ENCODE measurements at regions not wholly inside any gene's neighbourhood (a gene's known extent, or its start where the extent isn't known, plus 50 kb on each side); places are given as distances from the start of the nearest gene placed in this dataset.

DNA sequence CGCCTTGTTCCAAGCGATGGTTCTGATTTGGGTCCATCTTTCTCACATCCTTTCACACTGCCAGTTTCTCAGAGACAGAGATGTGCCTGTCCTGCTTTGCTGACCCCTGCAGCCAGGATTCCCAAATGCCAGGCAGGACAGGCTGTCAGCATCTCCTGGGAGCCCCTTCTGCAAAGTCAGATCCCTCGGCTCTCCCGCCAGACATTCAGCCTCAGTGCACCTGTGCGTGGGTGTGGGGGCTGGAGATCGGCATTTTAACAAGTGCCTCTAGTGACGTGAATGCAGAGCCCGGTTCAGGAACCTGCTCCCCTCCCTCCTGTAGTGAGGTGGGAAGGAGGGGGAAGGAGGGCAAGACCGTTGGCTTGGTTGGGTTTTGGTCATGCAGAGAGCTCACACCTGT, 108.9 kb upstream of the FGF3 start:
- H3K4me3 Mint-ChIP-seq = no peak overlapping the region
- ATAC-seq (replicated peaks; ENCODE audit: extremely low read depth, poor library complexity, severe bottlenecking) (no peak), DNase-seq (ENCODE audit: low spot score in 2 of 2) (no peak)
- peaks cover 81% of the 10 kb centered on the region for H3K27me3 Mint-ChIP-seq
- no peaks in the 10 kb centered on the region for H3K4me1 Mint-ChIP-seq
- peaks cover 1% of the 10 kb centered on the region for H3K36me3 Mint-ChIP-seq (ENCODE audit: insufficient read depth)
- H3K9me3 Mint-ChIP-seq = no peaks in the 10 kb centered on the region
- no peak overlapping the region for H3K27ac Mint-ChIP-seq (ENCODE audit: low read depth)

DNA sequence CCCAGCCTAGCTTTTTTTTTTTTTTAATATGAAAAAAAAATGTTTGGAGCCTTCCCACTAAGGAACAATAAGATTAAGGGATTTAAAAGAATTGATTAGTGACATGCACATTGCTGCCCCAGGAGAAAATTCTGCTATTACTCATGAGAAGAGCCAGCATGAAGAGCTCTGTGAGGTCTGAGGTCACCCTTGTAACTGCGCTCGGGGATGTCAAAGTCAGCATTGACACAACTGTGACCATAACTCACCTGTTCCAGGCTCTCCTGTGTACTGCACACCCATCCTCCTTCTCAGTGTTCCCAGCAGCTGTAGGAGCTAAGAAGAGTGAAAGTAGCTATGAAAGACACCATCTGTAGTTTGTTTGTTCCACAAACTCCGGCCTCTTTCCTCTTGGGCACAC, 109.8 kb upstream of the FGF3 start:
- peaks cover 1% of the 10 kb centered on the region for H3K36me3 Mint-ChIP-seq (ENCODE audit: insufficient read depth)
- peaks cover 81% of the 10 kb centered on the region for H3K27me3 Mint-ChIP-seq
- DNase-seq (ENCODE audit: low spot score in 2 of 2) (no peak), ATAC-seq (replicated peaks; ENCODE audit: extremely low read depth, poor library complexity, severe bottlenecking) (no peak)
- H3K9me3 Mint-ChIP-seq = no peaks in the 10 kb centered on the region
- no peak overlapping the region for H3K27ac Mint-ChIP-seq (ENCODE audit: low read depth)
- H3K4me3 Mint-ChIP-seq = no peak overlapping the region
- no peaks in the 10 kb centered on the region for H3K4me1 Mint-ChIP-seq

DNA sequence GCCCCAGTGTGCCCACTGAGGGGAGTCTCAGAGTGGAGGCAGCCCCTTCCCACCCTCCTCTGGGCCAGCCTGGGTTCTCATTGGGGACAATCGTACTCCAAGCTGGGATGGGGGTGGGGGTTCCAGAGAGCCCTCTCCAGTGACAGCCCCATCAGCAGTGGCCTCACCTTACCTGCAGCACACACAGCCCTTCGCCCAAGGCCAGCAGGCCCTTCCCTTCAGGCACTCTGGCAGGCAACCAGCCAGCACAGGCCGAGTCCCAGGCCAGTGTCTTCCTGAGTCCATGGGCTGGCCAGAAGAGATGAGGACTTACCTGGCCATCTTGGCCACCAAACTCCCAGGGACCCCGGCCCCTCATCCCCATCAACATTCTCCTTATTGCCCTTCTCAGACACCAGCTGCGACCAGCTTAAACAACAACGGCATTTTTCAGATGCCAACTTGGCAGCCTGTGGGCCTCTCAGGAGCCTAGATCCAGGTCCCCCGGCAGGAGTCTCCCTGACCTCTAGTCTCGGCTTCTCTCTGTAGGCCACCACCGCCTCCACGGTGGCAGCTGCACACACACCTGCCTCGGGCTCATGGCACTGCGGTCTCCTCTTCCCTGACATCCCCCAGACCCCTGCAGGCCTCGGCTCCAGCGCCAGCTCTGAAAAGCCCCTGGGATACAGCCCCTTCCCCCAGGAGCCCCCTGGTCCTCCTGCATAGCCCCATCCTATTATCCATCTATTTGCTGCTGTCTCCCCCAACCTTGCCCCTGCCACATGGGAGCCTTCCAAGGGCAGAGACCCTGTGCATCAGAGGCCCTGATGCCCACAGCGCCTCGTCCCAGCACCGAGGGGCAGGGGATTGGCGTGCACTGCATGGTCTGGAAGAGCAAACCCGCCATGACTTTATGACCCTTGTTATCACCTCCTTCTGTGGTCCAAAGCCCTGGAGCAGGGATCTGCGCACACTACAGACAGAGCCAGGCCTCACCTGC, 111.2 kb upstream of the FGF3 start:
- peaks cover 1% of the 10 kb centered on the region for H3K36me3 Mint-ChIP-seq (ENCODE audit: insufficient read depth)
- no peak overlapping the region for H3K4me3 Mint-ChIP-seq
- H3K27me3 Mint-ChIP-seq = peaks cover 81% of the 10 kb centered on the region
- no peak for DNase-seq (ENCODE audit: low spot score in 2 of 2)
- no peak overlapping the region for H3K27ac Mint-ChIP-seq (ENCODE audit: low read depth)
- no peaks in the 10 kb centered on the region for H3K9me3 Mint-ChIP-seq
- no peak for ATAC-seq (replicated peaks; ENCODE audit: extremely low read depth, poor library complexity, severe bottlenecking)
- no peaks in the 10 kb centered on the region for H3K4me1 Mint-ChIP-seq

DNA sequence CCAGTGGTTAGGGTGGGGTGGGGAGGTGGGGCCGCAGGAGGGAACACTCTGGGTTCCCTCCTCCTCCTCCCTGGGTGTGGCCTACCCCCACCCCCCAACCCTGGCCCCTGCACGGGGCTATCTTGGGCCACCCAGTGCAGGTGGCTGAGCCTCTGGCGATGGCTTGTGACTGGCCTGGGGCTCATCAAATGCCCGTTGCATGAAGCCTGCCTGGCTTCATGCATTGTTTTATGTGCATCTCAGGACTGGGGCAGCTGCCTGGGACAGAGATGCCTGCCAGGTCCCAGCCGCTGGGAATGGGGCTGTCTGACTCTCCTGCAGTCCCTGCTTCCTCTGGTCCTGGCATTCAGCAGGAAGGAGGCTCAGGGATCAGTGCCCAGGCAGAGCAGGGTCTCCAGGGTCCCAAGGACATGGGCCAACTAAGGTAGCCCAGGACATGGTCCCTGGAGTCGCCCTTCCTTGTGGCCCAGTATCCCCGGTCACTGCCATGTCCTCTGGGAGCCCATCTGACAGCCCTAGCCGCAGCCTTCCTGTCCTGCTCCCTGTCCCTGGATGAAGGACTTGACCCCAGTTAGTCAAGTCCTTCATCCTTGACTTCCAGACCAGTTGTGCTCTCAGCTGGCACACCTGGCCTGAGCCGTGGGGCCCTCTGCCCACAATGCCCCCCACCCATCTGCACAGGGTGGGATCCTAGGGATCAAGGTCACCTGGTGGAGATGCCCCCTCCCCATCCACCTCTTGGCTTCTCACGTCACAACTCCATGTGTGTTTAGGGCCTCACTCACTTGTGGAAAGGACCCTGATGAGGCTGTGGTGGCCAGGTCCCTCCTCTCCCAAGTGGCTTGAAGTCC, 112.1 kb upstream of the FGF3 start:
- Mint-ChIP-seq H3K27ac (ENCODE audit: low read depth) (no peak overlapping the region), H3K4me3 (no peak overlapping the region), H3K9me3 (no peaks in the 10 kb centered on the region), H3K4me1 (no peaks in the 10 kb centered on the region), H3K36me3 (ENCODE audit: insufficient read depth) (peaks cover 1% of the 10 kb centered on the region), H3K27me3 (peaks cover 75% of the 10 kb centered on the region)
- no peak for DNase-seq (ENCODE audit: low spot score in 2 of 2)
- no peak for ATAC-seq (replicated peaks; ENCODE audit: extremely low read depth, poor library complexity, severe bottlenecking)

DNA sequence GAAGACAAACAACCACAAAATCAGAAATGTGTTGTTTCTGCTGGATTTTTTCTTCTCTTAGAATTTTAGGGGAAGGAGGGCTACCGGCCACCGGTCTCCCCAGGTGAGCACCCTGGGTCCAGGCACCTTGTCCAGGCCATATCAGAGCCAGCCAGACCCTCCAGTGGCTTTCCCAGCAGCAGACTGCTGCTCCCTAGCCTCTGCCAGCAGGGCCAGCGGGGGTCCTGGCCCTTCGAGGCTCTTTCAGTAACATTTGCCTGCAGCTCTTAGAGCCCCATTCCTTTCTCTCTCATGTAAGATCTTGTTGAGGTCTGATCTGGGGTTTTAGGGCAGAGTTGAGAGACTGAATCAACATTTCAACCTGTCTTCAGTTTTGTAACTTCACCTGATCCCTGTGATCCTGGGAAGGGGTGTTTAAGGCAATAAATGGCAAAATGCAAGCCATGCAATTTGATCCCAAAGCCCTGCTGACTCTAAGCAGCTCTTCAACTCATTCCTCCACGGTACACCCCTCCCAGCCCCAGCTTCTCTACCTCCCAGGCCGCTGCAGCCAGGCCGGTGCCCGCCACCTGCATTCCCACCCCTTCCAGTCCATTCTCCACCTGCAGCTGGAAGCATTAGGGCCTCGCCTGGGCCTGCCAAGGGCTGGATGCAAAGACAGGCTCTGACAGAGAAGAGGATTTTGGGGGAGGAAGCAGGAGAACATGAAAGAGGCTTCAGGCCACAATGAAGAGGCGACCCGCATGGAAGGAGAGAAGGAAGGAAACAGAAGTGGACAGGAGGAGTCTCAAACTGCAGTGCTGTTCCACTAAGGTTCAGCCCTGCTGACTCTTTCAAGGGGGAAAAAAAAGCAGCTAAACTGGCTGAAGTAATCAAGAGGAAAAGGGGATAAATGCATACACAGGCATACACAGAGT, 113.0 kb upstream of the FGF3 start:
- ATAC-seq (replicated peaks; ENCODE audit: extremely low read depth, poor library complexity, severe bottlenecking) = no peak
- no peaks in the 10 kb centered on the region for H3K36me3 Mint-ChIP-seq (ENCODE audit: insufficient read depth)
- peaks cover 65% of the 10 kb centered on the region for H3K27me3 Mint-ChIP-seq
- no peaks in the 10 kb centered on the region for H3K4me1 Mint-ChIP-seq
- DNase-seq (ENCODE audit: low spot score in 2 of 2) = no peak
- H3K4me3 Mint-ChIP-seq = no peak overlapping the region
- no peak overlapping the region for H3K27ac Mint-ChIP-seq (ENCODE audit: low read depth)
- H3K9me3 Mint-ChIP-seq = no peaks in the 10 kb centered on the region

DNA sequence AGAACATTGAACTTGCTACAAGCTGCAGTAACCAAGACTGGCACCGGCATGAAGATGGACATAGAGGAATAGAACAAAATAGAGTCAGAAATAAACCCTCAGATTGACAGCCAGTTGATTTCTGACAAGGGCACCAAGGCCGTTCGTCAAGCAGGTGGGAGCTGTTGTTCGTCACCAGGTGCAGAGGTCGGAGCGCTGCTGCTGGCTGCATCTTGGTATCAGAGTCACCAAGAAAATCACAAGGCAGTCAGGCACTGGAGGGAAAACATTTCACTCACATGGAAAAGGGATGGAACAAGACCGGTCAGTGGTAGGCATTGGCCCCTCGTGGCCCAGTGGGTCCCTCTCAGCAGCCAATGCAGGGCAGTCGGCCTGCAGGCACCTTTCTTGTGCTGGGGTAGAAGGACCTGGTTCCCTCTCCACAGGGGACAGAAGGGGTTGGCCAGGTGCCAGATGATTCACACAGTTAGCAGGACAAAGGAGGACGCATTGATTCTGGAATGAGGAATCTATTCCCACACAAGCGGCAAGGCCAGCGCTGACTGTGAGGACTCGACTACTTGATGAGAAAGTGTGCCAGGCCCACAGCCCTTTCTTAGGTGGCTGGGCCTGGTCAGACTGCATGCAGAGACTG, 115.8 kb upstream of the FGF3 start:
- Mint-ChIP-seq H3K4me1 (no peaks in the 10 kb centered on the region), H3K36me3 (ENCODE audit: insufficient read depth) (no peaks in the 10 kb centered on the region), H3K9me3 (no peaks in the 10 kb centered on the region), H3K27me3 (peaks cover 64% of the 10 kb centered on the region), H3K4me3 (no peak overlapping the region), H3K27ac (ENCODE audit: low read depth) (no peak overlapping the region)
- DNase-seq (ENCODE audit: low spot score in 2 of 2) = no peak
- no peak for ATAC-seq (replicated peaks; ENCODE audit: extremely low read depth, poor library complexity, severe bottlenecking)

DNA sequence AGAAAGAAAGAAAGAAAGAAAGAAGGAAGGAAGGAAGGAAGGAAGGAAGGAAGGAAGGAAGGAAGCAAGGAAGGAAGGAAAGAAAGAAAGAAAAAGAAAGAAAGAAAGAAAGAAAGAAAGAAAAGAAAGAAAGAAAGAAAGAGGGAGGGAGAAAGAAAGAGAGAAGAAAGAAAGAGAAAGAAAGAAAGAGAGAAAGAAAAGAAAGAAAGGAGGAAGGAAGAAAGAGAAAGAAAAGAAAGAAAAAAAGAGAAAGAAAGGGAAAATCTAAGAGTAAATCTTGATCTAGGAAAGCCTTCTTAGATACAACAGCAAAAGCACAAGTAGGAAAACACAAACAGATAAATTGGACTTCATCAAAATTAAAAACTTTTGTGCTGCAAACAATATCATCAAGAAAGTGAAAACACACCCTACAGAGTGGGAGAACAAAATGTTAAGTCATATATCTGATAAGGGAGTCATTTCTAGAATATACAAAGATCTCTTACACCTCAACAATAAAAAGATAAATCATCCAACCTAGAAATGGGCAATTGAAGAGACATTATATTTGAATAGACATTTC, 116.8 kb upstream of the FGF3 start:
- no peak for DNase-seq (ENCODE audit: low spot score in 2 of 2)
- H3K27me3 Mint-ChIP-seq = peaks cover 65% of the 10 kb centered on the region
- H3K36me3 Mint-ChIP-seq (ENCODE audit: insufficient read depth) = no peaks in the 10 kb centered on the region
- no peak overlapping the region for H3K27ac Mint-ChIP-seq (ENCODE audit: low read depth)
- H3K4me3 Mint-ChIP-seq = no peak overlapping the region
- H3K9me3 Mint-ChIP-seq = no peaks in the 10 kb centered on the region
- no peaks in the 10 kb centered on the region for H3K4me1 Mint-ChIP-seq
- ATAC-seq (replicated peaks; ENCODE audit: extremely low read depth, poor library complexity, severe bottlenecking) = no peak

DNA sequence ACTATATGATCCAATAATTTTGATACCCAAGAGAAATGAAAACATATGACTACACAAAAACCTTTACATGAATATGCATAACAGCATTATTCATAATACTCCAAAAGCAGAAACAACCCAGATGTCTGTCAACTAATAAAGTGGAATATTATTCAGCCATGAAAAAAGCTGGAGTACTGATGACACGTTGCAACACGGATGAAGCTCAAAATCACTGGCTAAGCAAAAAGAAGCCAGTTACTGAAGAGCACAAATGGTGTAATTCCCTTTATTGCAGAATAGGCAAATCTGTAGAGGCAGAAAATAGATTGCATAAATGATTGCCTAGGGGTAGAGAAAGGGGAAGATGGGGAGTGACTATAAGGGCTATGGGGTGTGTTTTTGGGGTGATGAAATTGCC, 117.6 kb upstream of the FGF3 start:
- no peak overlapping the region for H3K27ac Mint-ChIP-seq (ENCODE audit: low read depth)
- no peak for DNase-seq (ENCODE audit: low spot score in 2 of 2)
- no peaks in the 10 kb centered on the region for H3K36me3 Mint-ChIP-seq (ENCODE audit: insufficient read depth)
- no peaks in the 10 kb centered on the region for H3K4me1 Mint-ChIP-seq
- H3K9me3 Mint-ChIP-seq = no peaks in the 10 kb centered on the region
- no peak overlapping the region for H3K4me3 Mint-ChIP-seq
- ATAC-seq (replicated peaks; ENCODE audit: extremely low read depth, poor library complexity, severe bottlenecking) = no peak
- H3K27me3 Mint-ChIP-seq = peaks cover 66% of the 10 kb centered on the region

DNA sequence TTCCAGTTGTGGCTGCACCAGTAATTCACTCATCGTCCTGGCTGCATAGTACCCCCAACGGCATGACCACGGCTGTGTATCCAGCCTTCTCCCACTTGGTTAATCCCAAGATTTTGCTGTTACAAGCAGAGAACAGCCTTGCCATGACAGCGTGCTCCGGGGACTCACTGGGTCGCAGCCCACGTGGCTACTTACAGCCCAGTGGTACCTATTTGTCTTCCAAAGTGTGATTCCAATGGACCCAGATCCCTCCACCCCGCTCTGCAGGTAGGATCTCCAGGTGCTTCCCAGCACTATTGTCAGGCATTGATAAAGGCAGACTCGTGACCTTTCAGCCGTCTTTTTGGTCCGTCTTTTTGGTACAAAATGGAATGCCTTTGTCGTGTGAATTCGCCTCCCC, 119.0 kb upstream of the FGF3 start:
- Mint-ChIP-seq H3K36me3 (ENCODE audit: insufficient read depth) (no peaks in the 10 kb centered on the region), H3K9me3 (no peaks in the 10 kb centered on the region), H3K4me3 (no peak overlapping the region), H3K27ac (ENCODE audit: low read depth) (no peak overlapping the region), H3K27me3 (peaks cover 64% of the 10 kb centered on the region), H3K4me1 (no peaks in the 10 kb centered on the region)
- DNase-seq (ENCODE audit: low spot score in 2 of 2) = no peak
- ATAC-seq (replicated peaks; ENCODE audit: extremely low read depth, poor library complexity, severe bottlenecking) = no peak

DNA sequence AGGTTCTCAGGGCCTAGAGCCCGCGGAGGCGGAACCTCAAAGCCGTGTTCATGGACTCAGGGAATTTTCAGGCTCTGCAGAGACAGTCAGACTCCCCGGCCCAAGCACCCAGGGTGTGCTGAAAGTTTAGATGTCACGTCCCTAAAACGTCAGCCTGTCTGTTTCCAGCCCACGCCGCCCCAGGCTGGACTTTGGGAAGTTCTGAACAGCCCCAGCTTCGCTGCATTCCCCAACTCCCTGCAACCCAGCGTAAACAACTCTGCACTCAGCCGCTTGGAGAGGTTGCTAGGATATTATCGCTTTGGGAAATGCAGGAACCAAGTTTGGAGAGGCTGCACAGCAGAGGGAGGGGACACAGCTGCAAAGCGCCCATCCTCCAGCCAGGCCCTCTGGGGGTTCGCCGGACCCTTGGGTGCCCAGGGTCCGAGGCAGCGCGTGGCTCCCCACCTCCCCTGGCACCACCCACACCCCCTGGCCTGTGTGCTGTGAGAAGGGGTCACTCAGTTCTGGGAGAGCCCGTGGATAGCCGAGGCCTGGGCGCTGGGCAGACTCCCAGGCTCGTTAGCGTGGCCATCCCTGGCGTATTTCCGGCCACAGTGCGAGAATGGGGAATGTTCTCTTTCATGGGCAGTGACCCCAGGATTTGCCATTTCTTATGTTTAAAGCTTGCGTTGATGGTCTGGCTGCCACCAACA, 120.5 kb upstream of the FGF3 start:
- Mint-ChIP-seq H3K36me3 (ENCODE audit: insufficient read depth) (no peaks in the 10 kb centered on the region), H3K4me3 (no peak overlapping the region)

DNA sequence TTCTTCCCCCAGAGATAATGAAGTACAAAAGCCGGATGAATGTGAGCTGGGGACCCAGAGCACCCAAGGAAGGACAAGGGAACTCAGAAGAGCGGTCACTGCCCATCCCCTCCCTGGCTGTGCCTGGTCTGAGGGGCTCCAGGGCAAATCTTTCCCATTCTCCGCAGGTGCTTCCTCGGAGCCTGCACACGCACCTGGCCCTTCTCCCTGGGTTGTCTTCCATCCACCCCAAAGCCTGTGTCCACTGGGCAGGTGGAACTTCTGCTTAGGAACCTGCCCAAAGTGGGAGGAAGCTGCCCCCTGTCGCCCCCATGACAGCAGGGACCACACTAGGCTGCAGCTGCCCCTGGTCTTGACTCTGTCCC, 121.0 kb upstream of the FGF3 start:
- no peaks in the 10 kb centered on the region for H3K36me3 Mint-ChIP-seq (ENCODE audit: insufficient read depth)
- no peak overlapping the region for H3K4me3 Mint-ChIP-seq
- no peak for DNase-seq (ENCODE audit: low spot score in 2 of 2)
- H3K4me1 Mint-ChIP-seq = no peaks in the 10 kb centered on the region
- H3K27ac Mint-ChIP-seq (ENCODE audit: low read depth) = no peak overlapping the region
- peaks cover 44% of the 10 kb centered on the region for H3K27me3 Mint-ChIP-seq
- no peaks in the 10 kb centered on the region for H3K9me3 Mint-ChIP-seq
- no peak for ATAC-seq (replicated peaks; ENCODE audit: extremely low read depth, poor library complexity, severe bottlenecking)

More for the DNA sequence above, 120.5 kb upstream of the FGF3 start:
- DNase-seq (ENCODE audit: low spot score in 2 of 2) (no peak), ATAC-seq (replicated peaks; ENCODE audit: extremely low read depth, poor library complexity, severe bottlenecking) (no peak)
- H3K27ac Mint-ChIP-seq (ENCODE audit: low read depth) = no peak overlapping the region
- H3K4me1 Mint-ChIP-seq = no peaks in the 10 kb centered on the region
- H3K27me3 Mint-ChIP-seq = peaks cover 49% of the 10 kb centered on the region
- no peaks in the 10 kb centered on the region for H3K9me3 Mint-ChIP-seq
